GM20000 (cell line): ENCODE measurements at regions not wholly inside any gene's neighbourhood (a gene's known extent, or its start where the extent isn't known, plus 50 kb on each side); places are given as distances from the start of the nearest gene placed in this dataset.
A peak's percentile ranks its signal among the peaks of the same experiment; 100 is the strongest.

Experiments used
- DNase-seq: peaks from one replicate; pipeline ENCODE4 v3.0.0; 2012; ENCODE audit warnings: low spot score
- TF ChIP-seq, protein P1 (sequence below): IDR thresholded peaks from 2 replicates; pipeline ENCODE4 v1.5.1; 2012; ENCODE audit warnings: mild to moderate bottlenecking, control low read depth; ENCODE audit errors: extremely low read depth, missing control alignments

DNA sequence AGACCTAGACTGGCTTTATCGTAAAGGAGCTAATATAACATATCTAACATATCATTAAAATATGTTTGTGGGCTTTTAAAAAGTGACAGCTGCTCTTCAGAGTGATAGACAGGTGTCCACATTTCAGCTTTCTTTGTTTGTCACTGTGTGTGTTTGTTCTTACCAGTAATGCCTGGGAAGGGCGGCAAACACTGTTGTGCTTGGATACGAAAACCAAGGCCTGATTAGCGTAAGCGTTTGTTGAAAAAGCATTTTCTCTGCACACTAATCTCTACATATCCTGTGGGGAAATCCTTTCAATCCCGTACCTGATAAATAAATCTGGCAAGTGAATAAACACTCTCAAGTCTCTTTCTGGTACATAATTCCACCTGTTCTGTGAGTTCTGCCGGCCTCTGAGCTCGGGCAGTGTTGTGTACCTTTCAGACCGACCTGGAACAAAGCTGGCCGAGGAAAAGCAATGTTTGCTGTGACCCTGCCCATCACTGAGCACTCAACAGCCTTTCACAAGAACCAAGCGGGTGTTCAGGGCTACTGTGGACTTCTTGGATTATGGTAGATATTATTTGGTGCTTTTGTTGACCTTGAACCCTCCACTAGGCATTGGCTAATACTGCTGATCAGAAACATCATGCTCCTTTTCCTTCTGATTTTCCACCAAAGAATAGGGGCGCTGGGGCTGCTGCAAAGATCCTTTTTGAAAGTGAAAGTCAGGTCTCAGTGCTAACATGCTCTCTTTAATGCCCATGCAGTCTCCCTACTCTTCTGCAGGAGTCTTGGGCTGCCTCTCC, 100.4 kb downstream of the CD83 start:
- no peak for DNase-seq
- TF ChIP-seq, protein P1, sequence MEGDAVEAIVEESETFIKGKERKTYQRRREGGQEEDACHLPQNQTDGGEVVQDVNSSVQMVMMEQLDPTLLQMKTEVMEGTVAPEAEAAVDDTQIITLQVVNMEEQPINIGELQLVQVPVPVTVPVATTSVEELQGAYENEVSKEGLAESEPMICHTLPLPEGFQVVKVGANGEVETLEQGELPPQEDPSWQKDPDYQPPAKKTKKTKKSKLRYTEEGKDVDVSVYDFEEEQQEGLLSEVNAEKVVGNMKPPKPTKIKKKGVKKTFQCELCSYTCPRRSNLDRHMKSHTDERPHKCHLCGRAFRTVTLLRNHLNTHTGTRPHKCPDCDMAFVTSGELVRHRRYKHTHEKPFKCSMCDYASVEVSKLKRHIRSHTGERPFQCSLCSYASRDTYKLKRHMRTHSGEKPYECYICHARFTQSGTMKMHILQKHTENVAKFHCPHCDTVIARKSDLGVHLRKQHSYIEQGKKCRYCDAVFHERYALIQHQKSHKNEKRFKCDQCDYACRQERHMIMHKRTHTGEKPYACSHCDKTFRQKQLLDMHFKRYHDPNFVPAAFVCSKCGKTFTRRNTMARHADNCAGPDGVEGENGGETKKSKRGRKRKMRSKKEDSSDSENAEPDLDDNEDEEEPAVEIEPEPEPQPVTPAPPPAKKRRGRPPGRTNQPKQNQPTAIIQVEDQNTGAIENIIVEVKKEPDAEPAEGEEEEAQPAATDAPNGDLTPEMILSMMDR, result no peak

DNA sequence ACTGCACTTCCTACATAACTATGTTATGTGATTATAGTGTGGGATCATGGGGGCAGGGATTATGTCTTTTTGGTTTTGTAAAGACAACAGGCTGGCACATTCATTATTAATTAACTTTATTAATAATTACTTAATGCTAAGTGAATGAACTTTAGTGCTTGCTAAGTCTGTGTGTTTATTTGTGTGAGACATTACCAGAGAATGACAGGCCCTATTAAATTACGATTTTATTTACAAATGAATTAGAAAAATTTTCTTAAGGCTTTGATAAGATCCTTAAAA, 100.9 kb downstream of the CD83 start:
- TF ChIP-seq, protein P1, result no peak
- DNase-seq, result no peak

DNA sequence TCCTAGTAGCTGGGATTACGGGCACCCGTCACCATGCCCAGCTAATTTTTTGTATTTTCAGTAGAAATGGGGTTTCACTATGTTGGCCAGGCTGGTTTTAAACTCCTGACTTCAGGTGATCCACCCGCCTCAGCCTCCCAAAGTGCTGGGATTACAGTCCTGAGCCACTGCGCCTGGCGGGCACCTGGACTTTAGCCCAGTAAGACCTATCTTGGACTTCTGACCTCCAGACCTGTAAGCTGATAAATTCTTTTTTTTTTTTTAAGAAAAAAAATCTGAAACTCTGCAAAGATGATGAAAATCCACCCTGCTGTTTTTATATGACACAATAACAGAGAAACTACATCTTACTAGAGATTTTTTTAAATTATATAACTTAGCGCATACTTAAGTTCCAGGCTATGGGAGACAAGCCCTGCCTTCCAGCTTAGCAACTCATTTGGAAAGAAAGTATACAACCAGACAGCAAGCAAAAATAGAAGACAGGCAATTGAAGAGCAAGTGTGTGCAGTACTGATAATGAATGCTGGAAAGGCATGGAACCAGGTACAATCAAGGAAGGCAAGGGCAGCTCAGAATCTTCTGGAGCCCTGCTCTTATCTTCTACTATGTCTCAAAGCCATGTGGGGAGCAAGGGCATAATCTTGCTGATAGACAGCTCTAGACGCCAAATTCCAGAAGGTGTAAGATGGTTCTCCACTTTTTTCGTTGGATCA, 104.2 kb downstream of the CD83 start:
- no peak for DNase-seq
- TF ChIP-seq, protein P1, result no peak

DNA sequence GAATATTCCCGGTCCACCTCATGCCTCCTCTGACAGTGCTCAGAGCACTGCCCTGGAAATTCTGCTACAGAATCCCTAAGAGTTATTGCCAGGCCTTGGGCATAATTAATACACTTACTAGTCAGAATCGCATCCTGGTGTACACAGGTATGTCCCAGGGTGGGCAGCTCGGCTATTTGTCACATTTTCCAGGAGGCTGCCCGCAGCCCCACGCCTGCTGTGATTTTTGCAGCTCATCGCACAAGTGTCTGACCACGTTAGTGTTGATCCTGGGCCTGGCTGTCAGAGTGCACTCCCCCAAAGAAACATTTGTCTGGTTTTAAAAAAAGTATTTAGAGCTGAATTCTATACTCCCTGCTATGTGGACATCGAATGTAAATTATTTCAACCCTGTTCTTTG, 105.4 kb downstream of the CD83 start:
- no peak for DNase-seq
- TF ChIP-seq, protein P1, result no peak

DNA sequence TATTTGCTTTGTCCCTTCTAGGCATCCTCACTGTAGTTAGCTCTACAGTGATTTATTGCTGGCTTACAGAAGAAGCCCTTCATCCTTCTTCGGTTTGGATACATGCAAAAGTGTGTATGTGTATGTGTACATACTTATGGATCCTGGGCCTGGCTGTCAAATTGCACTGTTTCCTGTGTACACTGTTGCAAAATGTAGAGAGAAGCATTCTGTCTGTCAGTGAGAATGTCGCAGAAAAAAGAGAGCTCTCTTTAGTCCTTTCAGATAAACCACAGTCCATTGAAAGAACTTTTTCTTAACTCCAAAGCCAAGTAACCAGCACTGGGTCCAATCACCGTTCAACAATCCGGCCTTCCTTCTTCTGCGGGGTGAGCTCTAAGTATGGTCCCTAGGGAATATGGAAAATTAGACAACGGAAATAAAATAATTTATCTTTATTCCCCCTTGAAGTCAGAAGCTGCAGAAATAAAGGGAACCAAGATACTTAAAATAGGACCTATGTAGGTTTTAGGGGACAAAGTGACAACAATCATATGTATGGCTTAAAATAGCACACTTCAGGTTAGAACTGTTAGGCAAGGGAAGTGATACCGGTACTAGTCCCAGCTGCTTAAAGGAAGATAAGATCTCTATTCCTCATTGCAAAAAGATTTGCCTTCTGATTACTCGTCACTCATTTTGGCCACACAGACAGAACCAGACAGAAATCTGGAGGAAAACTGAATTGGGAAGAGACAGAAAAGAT, 107.0 kb downstream of the CD83 start:
- TF ChIP-seq, protein P1, result no peak
- peak; percentile 42 for DNase-seq

DNA sequence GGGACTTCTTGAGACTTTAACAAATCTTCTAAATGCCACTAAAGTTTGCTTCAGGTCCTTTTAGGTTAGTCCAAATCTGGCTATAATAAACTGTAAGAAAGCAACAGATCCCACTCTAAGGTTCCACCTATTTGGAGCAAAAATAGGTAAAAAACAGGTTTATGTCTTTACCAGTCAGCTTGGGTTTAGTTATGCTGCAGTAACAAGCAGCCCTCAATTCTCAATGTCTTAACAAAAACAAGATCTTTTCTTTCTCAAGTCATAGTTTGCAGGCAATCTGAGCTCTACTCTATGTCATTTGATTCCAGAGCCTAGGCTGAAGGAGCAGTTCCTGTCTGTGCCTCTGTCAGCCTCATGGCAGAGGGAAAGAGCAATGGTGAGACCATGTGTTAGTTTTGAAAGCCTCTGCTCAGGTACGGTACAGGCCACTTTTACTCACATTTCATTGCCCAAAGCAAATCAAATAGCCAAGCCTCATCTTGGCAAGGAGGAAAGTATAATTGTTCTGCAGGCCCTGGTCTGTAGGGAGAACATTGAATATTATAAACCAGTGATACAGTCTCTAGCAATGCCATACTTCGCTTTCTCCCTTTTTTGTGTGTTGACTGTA, 108.6 kb downstream of the CD83 start:
- TF ChIP-seq, protein P1, result no peak
- DNase-seq, result no peak
